ENCODE measurements at regions not wholly inside any gene's neighbourhood (a gene's known extent, or its start where the extent isn't known, plus 50 kb on each side); places are given as distances from the start of the nearest gene placed in this dataset.

DNA sequence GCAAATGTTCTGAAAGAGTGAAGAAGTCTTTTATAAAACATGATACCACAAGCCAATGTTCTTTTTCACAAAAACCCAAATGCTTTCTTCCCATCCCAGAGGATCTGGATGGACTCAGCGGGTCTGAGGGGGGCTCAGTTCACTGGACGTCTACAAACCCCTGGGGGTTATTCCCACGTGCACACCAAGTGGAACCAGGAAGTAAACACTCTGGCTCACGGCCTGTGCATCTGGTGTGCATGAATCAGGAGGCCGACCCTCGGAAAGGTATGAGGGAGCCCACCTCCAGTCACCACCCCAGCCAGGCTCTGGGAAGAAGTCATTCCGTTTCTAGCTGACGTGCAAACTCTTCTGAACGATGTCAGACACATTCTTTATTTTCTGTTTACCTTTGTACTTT is 252.2 kb downstream of the DLL1 start:
- no peak for ATAC-seq
- H3K4me2 ChIP-seq: no peak overlapping the region
- no peaks in the 10 kb centered on the region for H3K27me3 ChIP-seq (ENCODE audit: insufficient read depth)
- H3K4me1 Mint-ChIP-seq: peaks cover 32% of the 10 kb centered on the region
- TF ChIP-seq ZNF114 (CRISPR knock-in tag; IDR thresholded peaks at IDR 0.05) (no peak), NANOG (IDR thresholded peaks at IDR 0.05; ENCODE audit: borderline replicate concordance) (no peak), JUNB (IDR thresholded peaks at IDR 0.05; ENCODE audit: unreplicated experiment) (no peak), EZH2phosphoT487 (IDR thresholded peaks at IDR 0.05; ENCODE audit: unreplicated experiment) (no peak), EZH2 (IDR thresholded peaks at IDR 0.05; ENCODE audit: low read depth, unreplicated experiment) (no peak), POLR2AphosphoS5 (IDR thresholded peaks at IDR 0.05; ENCODE audit: low read depth) (no peak), ZNF331 (CRISPR knock-in tag; IDR thresholded peaks at IDR 0.05; ENCODE audit: low read depth) (no peak), STAT1 (IDR thresholded peaks at IDR 0.05; ENCODE audit: unreplicated experiment) (no peak), CREB1 (CRISPR knock-in tag; IDR thresholded peaks at IDR 0.05; ENCODE audit: low read depth) (no peak)
- TF ChIP-seq, protein P1, sequence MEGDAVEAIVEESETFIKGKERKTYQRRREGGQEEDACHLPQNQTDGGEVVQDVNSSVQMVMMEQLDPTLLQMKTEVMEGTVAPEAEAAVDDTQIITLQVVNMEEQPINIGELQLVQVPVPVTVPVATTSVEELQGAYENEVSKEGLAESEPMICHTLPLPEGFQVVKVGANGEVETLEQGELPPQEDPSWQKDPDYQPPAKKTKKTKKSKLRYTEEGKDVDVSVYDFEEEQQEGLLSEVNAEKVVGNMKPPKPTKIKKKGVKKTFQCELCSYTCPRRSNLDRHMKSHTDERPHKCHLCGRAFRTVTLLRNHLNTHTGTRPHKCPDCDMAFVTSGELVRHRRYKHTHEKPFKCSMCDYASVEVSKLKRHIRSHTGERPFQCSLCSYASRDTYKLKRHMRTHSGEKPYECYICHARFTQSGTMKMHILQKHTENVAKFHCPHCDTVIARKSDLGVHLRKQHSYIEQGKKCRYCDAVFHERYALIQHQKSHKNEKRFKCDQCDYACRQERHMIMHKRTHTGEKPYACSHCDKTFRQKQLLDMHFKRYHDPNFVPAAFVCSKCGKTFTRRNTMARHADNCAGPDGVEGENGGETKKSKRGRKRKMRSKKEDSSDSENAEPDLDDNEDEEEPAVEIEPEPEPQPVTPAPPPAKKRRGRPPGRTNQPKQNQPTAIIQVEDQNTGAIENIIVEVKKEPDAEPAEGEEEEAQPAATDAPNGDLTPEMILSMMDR (conservative IDR thresholded peaks at IDR 0.05; ENCODE audit: low read depth in 2 of 2): no peak
- TF ChIP-seq, protein P2, sequence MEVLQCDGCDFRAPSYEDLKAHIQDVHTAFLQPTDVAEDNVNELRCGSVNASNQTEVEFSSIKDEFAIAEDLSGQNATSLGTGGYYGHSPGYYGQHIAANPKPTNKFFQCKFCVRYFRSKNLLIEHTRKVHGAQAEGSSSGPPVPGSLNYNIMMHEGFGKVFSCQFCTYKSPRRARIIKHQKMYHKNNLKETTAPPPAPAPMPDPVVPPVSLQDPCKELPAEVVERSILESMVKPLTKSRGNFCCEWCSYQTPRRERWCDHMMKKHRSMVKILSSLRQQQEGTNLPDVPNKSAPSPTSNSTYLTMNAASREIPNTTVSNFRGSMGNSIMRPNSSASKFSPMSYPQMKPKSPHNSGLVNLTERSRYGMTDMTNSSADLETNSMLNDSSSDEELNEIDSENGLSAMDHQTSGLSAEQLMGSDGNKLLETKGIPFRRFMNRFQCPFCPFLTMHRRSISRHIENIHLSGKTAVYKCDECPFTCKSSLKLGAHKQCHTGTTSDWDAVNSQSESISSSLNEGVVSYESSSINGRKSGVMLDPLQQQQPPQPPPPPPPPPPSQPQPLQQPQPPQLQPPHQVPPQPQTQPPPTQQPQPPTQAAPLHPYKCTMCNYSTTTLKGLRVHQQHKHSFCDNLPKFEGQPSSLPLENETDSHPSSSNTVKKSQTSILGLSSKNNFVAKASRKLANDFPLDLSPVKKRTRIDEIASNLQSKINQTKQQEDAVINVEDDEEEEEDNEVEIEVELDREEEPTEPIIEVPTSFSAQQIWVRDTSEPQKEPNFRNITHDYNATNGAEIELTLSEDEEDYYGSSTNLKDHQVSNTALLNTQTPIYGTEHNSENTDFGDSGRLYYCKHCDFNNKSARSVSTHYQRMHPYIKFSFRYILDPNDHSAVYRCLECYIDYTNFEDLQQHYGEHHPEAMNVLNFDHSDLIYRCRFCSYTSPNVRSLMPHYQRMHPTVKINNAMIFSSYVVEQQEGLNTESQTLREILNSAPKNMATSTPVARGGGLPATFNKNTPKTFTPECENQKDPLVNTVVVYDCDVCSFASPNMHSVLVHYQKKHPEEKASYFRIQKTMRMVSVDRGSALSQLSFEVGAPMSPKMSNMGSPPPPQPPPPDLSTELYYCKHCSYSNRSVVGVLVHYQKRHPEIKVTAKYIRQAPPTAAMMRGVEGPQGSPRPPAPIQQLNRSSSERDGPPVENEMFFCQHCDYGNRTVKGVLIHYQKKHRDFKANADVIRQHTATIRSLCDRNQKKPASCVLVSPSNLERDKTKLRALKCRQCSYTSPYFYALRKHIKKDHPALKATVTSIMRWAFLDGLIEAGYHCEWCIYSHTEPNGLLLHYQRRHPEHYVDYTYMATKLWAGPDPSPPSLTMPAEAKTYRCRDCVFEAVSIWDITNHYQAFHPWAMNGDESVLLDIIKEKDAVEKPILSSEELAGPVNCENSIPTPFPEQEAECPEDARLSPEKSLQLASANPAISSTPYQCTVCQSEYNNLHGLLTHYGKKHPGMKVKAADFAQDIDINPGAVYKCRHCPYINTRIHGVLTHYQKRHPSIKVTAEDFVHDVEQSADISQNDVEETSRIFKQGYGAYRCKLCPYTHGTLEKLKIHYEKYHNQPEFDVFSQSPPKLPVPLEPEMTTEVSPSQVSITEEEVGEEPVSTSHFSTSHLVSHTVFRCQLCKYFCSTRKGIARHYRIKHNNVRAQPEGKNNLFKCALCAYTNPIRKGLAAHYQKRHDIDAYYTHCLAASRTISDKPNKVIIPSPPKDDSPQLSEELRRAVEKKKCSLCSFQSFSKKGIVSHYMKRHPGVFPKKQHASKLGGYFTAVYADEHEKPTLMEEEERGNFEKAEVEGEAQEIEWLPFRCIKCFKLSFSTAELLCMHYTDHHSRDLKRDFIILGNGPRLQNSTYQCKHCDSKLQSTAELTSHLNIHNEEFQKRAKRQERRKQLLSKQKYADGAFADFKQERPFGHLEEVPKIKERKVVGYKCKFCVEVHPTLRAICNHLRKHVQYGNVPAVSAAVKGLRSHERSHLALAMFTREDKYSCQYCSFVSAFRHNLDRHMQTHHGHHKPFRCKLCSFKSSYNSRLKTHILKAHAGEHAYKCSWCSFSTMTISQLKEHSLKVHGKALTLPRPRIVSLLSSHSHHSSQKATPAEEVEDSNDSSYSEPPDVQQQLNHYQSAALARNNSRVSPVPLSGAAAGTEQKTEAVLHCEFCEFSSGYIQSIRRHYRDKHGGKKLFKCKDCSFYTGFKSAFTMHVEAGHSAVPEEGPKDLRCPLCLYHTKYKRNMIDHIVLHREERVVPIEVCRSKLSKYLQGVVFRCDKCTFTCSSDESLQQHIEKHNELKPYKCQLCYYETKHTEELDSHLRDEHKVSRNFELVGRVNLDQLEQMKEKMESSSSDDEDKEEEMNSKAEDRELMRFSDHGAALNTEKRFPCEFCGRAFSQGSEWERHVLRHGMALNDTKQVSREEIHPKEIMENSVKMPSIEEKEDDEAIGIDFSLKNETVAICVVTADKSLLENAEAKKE (CRISPR knock-in tag; IDR thresholded peaks at IDR 0.05): no peak
- TF ChIP-seq, protein P3, sequence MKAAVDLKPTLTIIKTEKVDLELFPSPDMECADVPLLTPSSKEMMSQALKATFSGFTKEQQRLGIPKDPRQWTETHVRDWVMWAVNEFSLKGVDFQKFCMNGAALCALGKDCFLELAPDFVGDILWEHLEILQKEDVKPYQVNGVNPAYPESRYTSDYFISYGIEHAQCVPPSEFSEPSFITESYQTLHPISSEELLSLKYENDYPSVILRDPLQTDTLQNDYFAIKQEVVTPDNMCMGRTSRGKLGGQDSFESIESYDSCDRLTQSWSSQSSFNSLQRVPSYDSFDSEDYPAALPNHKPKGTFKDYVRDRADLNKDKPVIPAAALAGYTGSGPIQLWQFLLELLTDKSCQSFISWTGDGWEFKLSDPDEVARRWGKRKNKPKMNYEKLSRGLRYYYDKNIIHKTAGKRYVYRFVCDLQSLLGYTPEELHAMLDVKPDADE (IDR thresholded peaks at IDR 0.05): no peak
- TF ChIP-seq, protein P4, sequence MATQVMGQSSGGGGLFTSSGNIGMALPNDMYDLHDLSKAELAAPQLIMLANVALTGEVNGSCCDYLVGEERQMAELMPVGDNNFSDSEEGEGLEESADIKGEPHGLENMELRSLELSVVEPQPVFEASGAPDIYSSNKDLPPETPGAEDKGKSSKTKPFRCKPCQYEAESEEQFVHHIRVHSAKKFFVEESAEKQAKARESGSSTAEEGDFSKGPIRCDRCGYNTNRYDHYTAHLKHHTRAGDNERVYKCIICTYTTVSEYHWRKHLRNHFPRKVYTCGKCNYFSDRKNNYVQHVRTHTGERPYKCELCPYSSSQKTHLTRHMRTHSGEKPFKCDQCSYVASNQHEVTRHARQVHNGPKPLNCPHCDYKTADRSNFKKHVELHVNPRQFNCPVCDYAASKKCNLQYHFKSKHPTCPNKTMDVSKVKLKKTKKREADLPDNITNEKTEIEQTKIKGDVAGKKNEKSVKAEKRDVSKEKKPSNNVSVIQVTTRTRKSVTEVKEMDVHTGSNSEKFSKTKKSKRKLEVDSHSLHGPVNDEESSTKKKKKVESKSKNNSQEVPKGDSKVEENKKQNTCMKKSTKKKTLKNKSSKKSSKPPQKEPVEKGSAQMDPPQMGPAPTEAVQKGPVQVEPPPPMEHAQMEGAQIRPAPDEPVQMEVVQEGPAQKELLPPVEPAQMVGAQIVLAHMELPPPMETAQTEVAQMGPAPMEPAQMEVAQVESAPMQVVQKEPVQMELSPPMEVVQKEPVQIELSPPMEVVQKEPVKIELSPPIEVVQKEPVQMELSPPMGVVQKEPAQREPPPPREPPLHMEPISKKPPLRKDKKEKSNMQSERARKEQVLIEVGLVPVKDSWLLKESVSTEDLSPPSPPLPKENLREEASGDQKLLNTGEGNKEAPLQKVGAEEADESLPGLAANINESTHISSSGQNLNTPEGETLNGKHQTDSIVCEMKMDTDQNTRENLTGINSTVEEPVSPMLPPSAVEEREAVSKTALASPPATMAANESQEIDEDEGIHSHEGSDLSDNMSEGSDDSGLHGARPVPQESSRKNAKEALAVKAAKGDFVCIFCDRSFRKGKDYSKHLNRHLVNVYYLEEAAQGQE (IDR thresholded peaks at IDR 0.05; ENCODE audit: unreplicated experiment): no peak
- no peaks in the 10 kb centered on the region for H3F3A ChIP-seq (replicated peaks; ENCODE audit: low read depth)
- no peaks in the 10 kb centered on the region for H4K20me1 ChIP-seq (replicated peaks; ENCODE audit: insufficient read depth)
- no peak overlapping the region for H3K27ac Mint-ChIP-seq
- H3K79me2 ChIP-seq (replicated peaks; ENCODE audit: insufficient read depth): no peaks in the 10 kb centered on the region
- H3K9me3 Mint-ChIP-seq: peaks cover 37% of the 10 kb centered on the region
- peaks cover 26% of the 10 kb centered on the region for H3K36me3 Mint-ChIP-seq (ENCODE audit: low read depth)
- H3K27ac ChIP-seq (ENCODE audit: low read depth): no peak overlapping the region
- no peaks in the 10 kb centered on the region; the same call in 1 of the 2 replicates for H3K4me1 ChIP-seq (ENCODE audit: insufficient read depth)
- H3K27me3 Mint-ChIP-seq (ENCODE audit: insufficient read depth, low read depth, poor library complexity): peaks cover 20% of the 10 kb centered on the region
- H3K9me2 ChIP-seq (ENCODE audit: insufficient read depth): no peaks in the 10 kb centered on the region
- no peak overlapping the region for H3K4me3 Mint-ChIP-seq
- DNase-seq (ENCODE audit: low spot score): no peak
- H3K4me3 ChIP-seq: no peak overlapping the region
- 0 out of 2 replicates have a peak, but pooled peaks cover 6% of the 10 kb centered on the region for H3K36me3 ChIP-seq (ENCODE audit: insufficient read depth)
- H2AFZ ChIP-seq: no peak overlapping the region

All from GM23338 (cell line).